Neural crest cell (in vitro differentiated cells): ENCODE measurements at regions not wholly inside any gene's neighbourhood (a gene's known extent, or its start where the extent isn't known, plus 50 kb on each side); places are given as distances from the start of the nearest gene placed in this dataset.

Source experiments
- DNase-seq: peaks from one replicate; pipeline ENCODE4 v3.0.0; 2021; ENCODE audit warnings: low read depth, mixed read lengths, low spot score
- H3K27ac Mint-ChIP-seq: one replicate; pipeline ENCODE4 v1.8.0; 2021; ENCODE audit warnings: mild to moderate bottlenecking, mixed read lengths; ENCODE audit not compliant: unreplicated experiment
- H3K27me3 Mint-ChIP-seq: 2 replicates; pipeline ENCODE4 v1.8.0; 2021; ENCODE audit warnings: low read depth, mild to moderate bottlenecking, mixed read lengths
- H3K36me3 Mint-ChIP-seq: 2 replicates; pipeline ENCODE4 v1.8.0; 2021; ENCODE audit warnings: low read depth, mild to moderate bottlenecking, mixed read lengths
- H3K4me1 Mint-ChIP-seq: 2 replicates; pipeline ENCODE4 v1.8.0; 2021; ENCODE audit warnings: mixed read lengths
- H3K4me3 Mint-ChIP-seq: one replicate; pipeline ENCODE4 v1.8.0; 2021; ENCODE audit warnings: mild to moderate bottlenecking, mixed read lengths
- H3K9me3 Mint-ChIP-seq: 2 replicates; pipeline ENCODE4 v1.8.0; 2021; ENCODE audit warnings: mixed read lengths
- TF ChIP-seq, protein P1 (sequence below): fragments of 200-600 bp; sonication (generic); conservative IDR thresholded peaks from 2 replicates; pipeline ENCODE4 v1.5.0; 2021; ENCODE audit warnings: antibody characterized with exemption, mild to moderate bottlenecking

GRCh38 chr15:77821959-77822256, 189.2 kb upstream of the LINGO1 start:
- peak overlapping the region; percentile 16 for H3K4me3 Mint-ChIP-seq
- TF ChIP-seq, protein P1, sequence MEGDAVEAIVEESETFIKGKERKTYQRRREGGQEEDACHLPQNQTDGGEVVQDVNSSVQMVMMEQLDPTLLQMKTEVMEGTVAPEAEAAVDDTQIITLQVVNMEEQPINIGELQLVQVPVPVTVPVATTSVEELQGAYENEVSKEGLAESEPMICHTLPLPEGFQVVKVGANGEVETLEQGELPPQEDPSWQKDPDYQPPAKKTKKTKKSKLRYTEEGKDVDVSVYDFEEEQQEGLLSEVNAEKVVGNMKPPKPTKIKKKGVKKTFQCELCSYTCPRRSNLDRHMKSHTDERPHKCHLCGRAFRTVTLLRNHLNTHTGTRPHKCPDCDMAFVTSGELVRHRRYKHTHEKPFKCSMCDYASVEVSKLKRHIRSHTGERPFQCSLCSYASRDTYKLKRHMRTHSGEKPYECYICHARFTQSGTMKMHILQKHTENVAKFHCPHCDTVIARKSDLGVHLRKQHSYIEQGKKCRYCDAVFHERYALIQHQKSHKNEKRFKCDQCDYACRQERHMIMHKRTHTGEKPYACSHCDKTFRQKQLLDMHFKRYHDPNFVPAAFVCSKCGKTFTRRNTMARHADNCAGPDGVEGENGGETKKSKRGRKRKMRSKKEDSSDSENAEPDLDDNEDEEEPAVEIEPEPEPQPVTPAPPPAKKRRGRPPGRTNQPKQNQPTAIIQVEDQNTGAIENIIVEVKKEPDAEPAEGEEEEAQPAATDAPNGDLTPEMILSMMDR, result no peak
- H3K27ac Mint-ChIP-seq, result no peak overlapping the region
- no peak for DNase-seq
- H3K36me3 Mint-ChIP-seq, result no peaks in the 10 kb centered on the region
- H3K9me3 Mint-ChIP-seq, result no peaks in the 10 kb centered on the region
- H3K27me3 Mint-ChIP-seq, result peaks cover 55% of the 10 kb centered on the region
- H3K4me1 Mint-ChIP-seq, result peaks cover 22% of the 10 kb centered on the region

DNA sequence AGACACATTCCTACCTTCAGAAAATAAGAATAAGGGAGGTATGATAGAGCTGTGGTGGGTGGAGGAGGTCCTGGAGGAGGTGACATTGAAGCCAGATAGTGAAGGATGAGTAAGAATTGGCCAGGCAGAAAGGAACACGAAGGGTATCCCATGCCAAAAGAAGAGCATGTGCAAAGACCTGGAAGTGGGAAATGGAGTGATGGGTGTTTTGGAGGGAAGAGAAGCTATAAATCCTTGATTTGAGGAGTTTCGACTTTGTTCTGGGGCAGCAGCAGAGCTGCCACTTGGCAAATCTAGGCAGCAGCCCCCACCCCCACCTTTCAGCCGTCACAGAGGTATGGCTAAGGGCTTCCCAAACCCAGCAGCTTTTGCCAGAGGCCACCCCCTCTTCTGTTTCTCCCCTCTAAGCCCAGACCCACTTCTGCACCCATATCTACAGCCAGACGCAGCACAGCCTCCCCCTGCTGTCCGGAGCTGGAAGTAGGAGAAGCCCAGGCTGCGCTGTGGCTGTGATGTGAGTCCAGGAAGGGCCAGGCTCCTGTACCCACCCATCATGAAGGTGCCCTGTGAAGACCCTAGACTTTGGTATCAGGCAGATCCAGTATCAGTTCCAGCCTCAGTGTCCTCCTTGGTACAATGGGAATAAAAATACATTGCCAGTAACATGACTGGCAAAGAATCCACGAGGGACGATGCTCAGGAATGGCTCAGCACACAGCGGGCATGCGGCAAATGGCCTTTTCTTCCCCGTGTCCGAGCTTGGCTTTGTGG, 188.7 kb upstream of the LINGO1 start:
- Mint-ChIP-seq H3K4me1 (peaks cover 22% of the 10 kb centered on the region), H3K4me3 (peak overlapping the region; percentile 49), H3K27ac (no peak overlapping the region), H3K36me3 (no peaks in the 10 kb centered on the region), H3K9me3 (no peaks in the 10 kb centered on the region), H3K27me3 (peaks cover 61% of the 10 kb centered on the region)
- TF ChIP-seq, protein P1, result peak; percentile 78
- DNase-seq, result peak; percentile 73

- peaks cover 73% of the 10 kb centered on the region for H3K27me3 Mint-ChIP-seq
- no peaks in the 10 kb centered on the region for H3K9me3 Mint-ChIP-seq
- TF ChIP-seq, protein P1, result peak; percentile 52
- H3K36me3 Mint-ChIP-seq, result no peaks in the 10 kb centered on the region
- no peak overlapping the region for H3K27ac Mint-ChIP-seq
- H3K4me1 Mint-ChIP-seq, result peaks cover 22% of the 10 kb centered on the region
- peak; percentile 53 for DNase-seq
- peak overlapping the region; percentile 49 for H3K4me3 Mint-ChIP-seq
Measured at GRCh38 chr15:77819851-77820728, 187.4 kb upstream of the LINGO1 start.

- peak overlapping the region; percentile 41 for H3K4me3 Mint-ChIP-seq
- H3K27ac Mint-ChIP-seq, result no peak overlapping the region
- H3K9me3 Mint-ChIP-seq, result no peaks in the 10 kb centered on the region
- DNase-seq, result no peak
- no peaks in the 10 kb centered on the region for H3K36me3 Mint-ChIP-seq
- peaks cover 20% of the 10 kb centered on the region for H3K4me1 Mint-ChIP-seq
- H3K27me3 Mint-ChIP-seq, result peaks cover 74% of the 10 kb centered on the region
- TF ChIP-seq, protein P1, result no peak
Measured at GRCh38 chr15:77819048-77819850, 186.5 kb upstream of the LINGO1 start.

DNA sequence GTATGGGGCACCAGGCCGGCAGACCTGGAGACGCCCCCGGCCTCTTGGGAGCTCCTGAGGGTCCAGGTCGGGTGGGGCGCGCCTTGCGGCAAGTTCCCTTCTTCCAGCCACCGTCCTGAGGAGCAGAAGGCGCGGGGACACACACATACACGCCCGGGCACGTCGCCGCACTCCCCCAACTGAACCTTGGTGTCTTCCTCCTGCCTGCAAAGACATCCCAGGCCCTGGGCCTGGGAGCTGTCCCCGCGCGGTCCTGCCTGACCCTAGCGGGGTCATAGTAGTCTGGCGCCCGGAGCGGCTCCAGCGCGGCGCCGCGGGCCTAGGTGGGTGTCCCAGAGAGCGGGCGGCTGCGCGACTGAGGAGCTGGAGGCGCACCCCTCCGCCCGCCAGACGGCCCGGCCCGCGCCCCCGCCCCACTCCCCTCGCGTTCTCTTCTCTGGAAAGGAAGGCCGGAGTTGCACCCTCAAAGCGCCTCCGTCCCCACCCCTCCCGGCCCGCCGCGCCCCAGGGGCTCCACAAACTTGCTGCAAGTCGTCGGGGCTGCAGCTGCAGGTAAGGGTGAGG, 185.9 kb upstream of the LINGO1 start:
- Mint-ChIP-seq H3K36me3 (no peaks in the 10 kb centered on the region), H3K27me3 (peaks cover 68% of the 10 kb centered on the region), H3K9me3 (no peaks in the 10 kb centered on the region), H3K27ac (no peak overlapping the region), H3K4me1 (peaks cover 13% of the 10 kb centered on the region), H3K4me3 (peak overlapping the region; percentile 83)
- no peak for DNase-seq
- TF ChIP-seq, protein P1, result no peak
